ENCODE measurements at regions not wholly inside any gene's neighbourhood (a gene's known extent, or its start where the extent isn't known, plus 50 kb on each side); places are given as distances from the start of the nearest gene placed in this dataset.
"Not testable (repeated sequence)": the region's sequence is repeated elsewhere in the genome, so short reads cannot be mapped to it uniquely, and the experiment has no call there.

GRCh38 chr5:15105799-15106393 lies 234.3 kb upstream of the ANKH start:
- intact Hi-C loops (cut with micrococcal nuclease) = loop anchor here (10.0 kb wide), 2 partner anchors 719 to 1349 kb away; no protein-coding TSS in a partner anchor

DNA sequence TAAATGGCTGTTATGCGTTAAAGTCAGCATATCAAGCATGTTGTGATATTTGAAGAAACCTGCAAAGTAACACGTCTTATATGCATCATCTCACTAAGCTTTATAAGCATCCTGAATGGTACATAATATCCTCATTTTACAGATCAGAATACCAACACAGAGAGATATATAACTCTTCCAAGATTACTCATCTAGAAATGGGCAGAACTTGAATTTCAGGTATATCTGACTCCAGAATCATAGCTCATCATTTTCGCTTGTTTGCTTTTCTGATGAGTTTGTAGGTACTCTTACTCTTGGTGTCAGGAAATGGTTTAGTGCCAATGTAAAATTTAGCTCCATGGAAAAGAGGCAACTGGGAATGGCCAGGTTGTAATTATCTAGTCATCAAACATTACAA lies 232.3 kb upstream of the ANKH start:
- intact Hi-C loops (cut with micrococcal nuclease) = loop anchor here (10.0 kb wide), 2 partner anchors 721 to 1351 kb away; no protein-coding TSS in a partner anchor

DNA sequence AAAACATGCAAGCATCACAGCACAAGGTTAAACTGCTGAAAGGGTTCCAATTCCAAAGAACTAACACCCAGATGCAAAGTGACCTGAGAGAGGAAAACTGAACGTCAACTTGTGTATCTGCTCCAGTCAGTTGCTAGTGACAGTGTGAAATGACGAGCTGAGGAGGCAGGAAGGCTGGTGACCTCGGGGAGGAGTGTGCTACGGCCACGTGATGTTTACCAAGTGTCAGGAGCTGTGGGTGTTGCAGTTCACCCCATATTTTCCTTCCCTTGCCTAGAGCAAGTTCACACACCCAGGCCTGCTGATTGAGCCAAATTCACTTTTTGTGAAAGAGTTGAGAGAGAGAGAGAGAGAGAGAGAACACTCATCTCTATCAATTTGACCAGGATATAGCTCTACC lies 231.6 kb upstream of the ANKH start:
- intact Hi-C loops (cut with micrococcal nuclease) = loop anchor here (10.0 kb wide), 2 partner anchors 722 to 1352 kb away; no protein-coding TSS in a partner anchor

GRCh38 chr5:15097552-15097951 lies 226.0 kb upstream of the ANKH start:
- intact Hi-C loops (cut with micrococcal nuclease) = no loop called here

GRCh38 chr5:15096686-15097085 lies 225.1 kb upstream of the ANKH start:
- intact Hi-C loops (cut with micrococcal nuclease) = not testable (repeated sequence)

DNA sequence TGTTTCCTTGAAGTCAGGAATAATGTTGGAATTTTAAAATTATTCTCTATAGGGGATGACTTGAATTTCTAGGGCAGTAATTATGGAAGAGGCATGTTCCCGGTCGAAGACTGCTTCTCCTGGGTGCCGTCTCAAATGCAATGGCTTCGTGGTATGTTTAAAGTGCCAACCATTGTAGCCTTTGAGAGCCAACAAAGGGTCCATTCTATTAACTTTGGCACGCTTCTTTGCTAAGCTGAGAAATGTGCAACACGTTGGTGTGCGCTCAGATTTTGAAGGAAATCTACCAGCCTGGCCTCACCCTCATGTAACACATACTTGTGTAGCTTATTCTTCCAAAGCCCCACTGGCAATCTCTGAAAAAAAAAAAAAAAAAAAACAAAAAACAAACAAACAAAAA lies 221.2 kb upstream of the ANKH start:
- intact Hi-C loops (cut with micrococcal nuclease) = no loop called here

DNA sequence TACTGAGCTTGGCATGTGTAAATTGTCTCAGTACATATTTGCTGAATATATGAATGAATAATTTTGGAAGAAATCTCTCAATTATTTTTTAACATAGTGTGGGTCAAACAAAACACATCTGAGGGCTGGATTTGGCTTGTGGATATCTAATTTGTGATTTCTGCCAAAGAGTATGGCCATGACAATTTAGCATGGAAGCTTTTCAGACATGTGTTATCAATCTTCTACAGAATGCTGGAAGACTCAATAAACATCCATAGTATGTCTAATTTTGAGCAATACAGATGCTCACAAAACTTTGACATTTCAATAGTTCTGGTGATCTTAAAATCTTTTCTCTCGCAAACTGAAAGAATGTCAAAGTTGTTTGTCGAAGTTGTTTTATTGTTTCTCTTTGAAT lies 214.1 kb upstream of the ANKH start:
- intact Hi-C loops (cut with micrococcal nuclease) = no loop called here

GRCh38 chr5:15082096-15082495 lies 210.5 kb upstream of the ANKH start:
- intact Hi-C loops (cut with micrococcal nuclease) = no loop called here

DNA sequence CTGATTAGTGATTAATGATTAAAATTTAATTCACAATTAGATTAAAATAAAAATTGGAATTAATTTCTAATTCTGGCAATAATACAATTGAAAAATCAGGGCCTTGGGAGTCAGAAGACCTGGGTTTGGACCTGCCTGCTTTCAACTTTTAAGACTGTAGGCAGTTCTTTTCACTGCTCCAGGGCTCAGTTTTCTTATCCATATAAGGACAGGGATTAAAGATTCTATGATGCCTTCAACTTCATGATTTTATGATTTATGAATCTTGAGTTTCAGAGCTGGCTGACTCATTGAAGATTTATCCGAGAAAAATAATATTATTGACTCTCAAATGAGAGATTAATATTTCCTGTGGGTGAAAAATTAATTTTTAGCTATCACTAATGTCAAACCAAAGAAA lies 208.6 kb upstream of the ANKH start:
- intact Hi-C loops (cut with micrococcal nuclease) = no loop called here

- intact Hi-C loops (cut with micrococcal nuclease) = no loop called here
Measured at GRCh38 chr5:15079566-15079965, 208.0 kb upstream of the ANKH start.

- intact Hi-C loops (cut with micrococcal nuclease) = no loop called here
Measured at GRCh38 chr5:15074651-15075050, 203.1 kb upstream of the ANKH start.

GRCh38 chr5:15073453-15073852 lies 201.9 kb upstream of the ANKH start:
- intact Hi-C loops (cut with micrococcal nuclease) = no loop called here

DNA sequence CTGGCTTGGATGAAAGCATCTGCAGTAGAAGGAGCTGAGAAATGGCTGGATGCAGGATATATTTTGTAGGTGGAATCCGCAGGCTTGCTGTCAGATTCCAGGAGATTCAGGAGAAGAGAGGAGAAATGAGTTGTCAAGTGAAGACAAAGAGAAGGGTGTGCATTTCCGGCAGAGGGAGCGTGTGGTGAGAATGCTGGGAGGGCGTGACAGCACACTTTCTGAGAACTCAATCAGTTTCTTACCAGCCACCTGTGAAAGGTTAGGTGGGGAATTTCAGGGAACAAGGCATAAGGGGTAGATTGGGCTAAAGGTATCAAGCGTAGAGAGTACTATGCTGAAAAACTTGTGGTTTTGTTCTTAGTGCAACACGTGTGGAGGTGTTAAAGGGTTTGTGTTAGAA lies 199.3 kb upstream of the ANKH start:
- intact Hi-C loops (cut with micrococcal nuclease) = no loop called here

DNA sequence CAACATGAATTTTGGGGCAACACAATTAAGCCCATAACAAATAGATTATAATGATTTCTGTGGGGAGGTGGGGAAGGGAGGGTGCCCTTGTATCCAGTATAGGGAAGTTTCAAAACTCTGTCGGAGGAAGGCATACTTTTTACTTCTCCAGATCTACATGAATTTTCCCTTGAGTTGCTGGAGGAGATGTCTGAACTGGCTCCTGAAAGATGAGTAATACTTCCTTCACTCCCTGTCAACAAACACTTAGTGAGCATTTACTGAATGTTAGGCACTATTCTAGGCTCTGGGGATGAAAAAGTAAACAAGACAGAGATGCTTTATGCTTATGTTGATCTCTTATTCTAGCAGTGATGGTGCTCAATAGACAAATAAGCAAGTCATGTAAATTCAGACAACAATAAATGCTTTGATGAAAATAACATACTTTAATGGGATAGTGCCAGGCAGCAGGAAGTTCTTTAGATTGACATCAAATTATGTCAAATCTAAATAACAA lies 197.9 kb upstream of the ANKH start:
- intact Hi-C loops (cut with micrococcal nuclease) = no loop called here

GRCh38 chr5:15065091-15065490 lies 193.5 kb upstream of the ANKH start:
- intact Hi-C loops (cut with micrococcal nuclease) = no loop called here

- intact Hi-C loops (cut with micrococcal nuclease) = no loop called here
Measured at GRCh38 chr5:15064396-15064795, 192.8 kb upstream of the ANKH start.

- intact Hi-C loops (cut with micrococcal nuclease) = no loop called here
Measured at GRCh38 chr5:15056988-15057592, 185.5 kb upstream of the ANKH start.

GRCh38 chr5:15044521-15044920 lies 172.9 kb upstream of the ANKH start:
- intact Hi-C loops (cut with micrococcal nuclease) = no loop called here

DNA sequence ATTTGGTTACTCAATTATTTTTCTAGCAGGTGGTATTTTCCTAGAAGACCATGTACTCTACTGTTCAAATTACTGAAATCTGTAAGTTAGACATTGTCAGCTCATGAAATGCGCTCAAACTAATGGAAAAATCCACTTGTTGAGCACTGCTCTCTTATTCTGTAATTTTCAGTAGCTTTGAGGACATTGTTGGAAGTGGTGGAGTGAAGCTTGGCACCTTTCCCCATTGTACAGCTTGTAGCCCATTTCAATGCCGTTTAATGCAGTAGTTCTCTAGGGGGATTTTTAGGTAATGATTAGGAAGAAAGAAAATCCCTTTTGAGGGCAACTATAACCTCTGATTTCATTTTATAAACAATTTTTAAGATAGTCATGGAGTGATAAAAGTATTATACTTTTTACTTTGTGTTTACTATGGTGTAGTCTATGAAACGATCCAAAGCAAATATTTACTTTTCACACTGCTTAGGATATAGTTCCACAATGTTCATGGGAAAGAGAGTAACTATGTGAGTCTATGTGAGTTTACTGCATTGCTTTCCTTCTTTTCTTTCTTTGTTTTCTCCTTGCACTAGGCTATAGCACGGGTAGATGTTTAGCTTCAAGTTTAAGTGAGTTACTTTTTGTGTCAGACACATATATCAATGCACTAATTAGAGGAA lies 165.8 kb upstream of the ANKH start:
- intact Hi-C loops (cut with micrococcal nuclease) = no loop called here

DNA sequence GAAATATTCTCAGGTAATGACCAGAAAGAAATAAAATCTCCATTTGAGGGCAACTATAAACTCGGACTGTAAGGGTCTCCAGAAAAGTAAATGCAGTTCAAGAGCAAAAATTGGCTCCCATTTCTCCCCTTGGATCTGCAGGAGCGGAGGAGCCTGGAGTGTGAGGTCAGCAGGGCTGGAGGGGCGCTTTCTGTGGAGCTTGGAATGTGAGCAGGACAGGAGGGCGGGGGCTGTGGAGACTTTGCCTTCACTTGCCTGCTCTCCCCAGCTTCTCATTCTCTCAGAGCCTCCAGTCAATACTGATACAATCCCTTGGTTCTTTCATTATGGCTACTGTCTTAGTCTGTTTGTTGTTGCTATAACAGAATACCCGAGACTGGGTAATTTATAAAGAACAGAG lies 162.8 kb upstream of the ANKH start:
- intact Hi-C loops (cut with micrococcal nuclease) = no loop called here

DNA sequence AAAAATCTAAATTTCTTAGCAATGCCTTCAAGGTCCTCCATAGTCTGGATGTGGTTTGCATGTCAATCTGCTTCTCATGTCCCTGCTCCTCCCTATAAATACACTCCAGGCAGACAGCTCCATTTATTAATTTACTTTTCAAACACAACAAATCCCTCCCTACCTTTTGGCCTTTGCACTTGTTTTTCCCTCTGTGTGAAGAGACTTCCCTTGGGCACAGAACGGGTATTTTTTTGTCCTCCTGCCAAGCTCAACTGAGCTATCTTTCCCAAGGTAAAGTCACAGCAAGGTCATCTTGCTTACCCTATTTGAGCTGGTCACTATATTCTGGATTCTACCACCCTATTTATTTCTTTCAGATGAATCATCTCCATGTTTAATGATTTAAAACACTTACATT lies 159.6 kb upstream of the ANKH start:
- intact Hi-C loops (cut with micrococcal nuclease) = no loop called here

- intact Hi-C loops (cut with micrococcal nuclease) = no loop called here
Measured at GRCh38 chr5:15027764-15028163, 156.2 kb upstream of the ANKH start.

DNA sequence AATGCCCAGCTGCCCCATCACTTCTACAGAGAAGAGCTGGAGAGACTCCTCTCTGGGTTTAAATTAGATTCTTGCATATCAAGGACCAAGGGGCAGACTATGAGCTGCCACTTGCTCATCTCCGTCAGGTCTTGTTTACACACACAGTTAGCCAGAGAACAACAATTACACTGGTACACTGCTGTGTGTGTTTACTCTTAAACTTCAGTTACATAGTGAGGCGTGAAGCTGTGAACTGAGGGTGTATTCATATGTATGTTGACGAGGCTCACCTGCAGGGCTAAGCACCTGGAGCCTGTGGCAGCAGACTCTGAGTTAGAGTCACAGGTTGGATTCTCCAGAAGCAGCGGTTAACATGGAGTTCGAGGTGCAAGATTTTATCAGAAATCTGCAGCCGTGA lies 155.4 kb upstream of the ANKH start:
- intact Hi-C loops (cut with micrococcal nuclease) = no loop called here

All from T-helper 2 cell treated with Interferon-gamma antibody and Interleukin-4, amounts not matched to agents 100 ng/mL and 5 ng/mL, for 36 hours (primary cell).